ENCODE measurements at regions not wholly inside any gene's neighbourhood (a gene's known extent, or its start where the extent isn't known, plus 50 kb on each side); places are given as distances from the start of the nearest gene placed in this dataset.

DNA sequence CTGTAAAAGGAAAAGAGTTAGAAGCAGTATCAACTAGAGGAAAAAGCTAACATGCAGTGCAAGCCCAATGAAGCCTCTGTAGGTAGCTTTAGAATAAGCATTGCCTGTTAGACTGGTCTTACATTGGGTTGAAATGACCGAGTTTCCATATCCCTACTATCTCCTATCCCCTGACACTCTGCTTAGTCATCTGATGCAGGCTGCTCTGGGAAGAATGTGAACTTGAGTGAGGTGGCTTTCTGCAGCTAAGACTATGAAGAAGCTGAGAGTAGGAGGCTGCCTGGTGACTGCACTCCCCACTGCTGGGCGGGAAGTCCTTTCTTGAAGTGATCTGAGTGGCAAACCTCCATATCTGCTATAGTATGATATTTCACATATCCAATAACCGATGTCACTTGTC lies 64.7 kb downstream of the OXSM start:
- intact Hi-C loops (cut with micrococcal nuclease; ENCODE audit: unreplicated experiment), result loop anchor here (5.0 kb wide), 1 partner anchor 192 kb away; the partner anchor contains the start of gene TOP2B
- Histone ChIP-seq H3K4me1 (no peaks in the 10 kb centered on the region), H3K4me3 (ENCODE audit: low read depth, low read length) (no peak overlapping the region), H3K27me3 (replicated peaks; ENCODE audit: control insufficient read depth, insufficient read depth, low read length) (no peaks in the 10 kb centered on the region), H3K9me3 (no peaks in the 10 kb centered on the region), H3K36me3 (ENCODE audit: control insufficient read depth, insufficient read depth, low read length) (no peaks in the 10 kb centered on the region)
- ChIA-PET CTCF (interaction anchor here (1.5 kb wide), 1 partner anchor 206 kb away, joined by 5 read pairs; no protein-coding TSS in a partner anchor), POLR2A (no interaction called here)
- BruUV-seq (replicated peaks), result no TSS peak
- no peak for DNase-seq
- H3K4me3 Mint-ChIP-seq (ENCODE audit: unreplicated experiment), result no peak overlapping the region
- H3K27ac Mint-ChIP-seq (ENCODE audit: unreplicated experiment), result no peak overlapping the region
- TF ChIP-seq, protein P1, sequence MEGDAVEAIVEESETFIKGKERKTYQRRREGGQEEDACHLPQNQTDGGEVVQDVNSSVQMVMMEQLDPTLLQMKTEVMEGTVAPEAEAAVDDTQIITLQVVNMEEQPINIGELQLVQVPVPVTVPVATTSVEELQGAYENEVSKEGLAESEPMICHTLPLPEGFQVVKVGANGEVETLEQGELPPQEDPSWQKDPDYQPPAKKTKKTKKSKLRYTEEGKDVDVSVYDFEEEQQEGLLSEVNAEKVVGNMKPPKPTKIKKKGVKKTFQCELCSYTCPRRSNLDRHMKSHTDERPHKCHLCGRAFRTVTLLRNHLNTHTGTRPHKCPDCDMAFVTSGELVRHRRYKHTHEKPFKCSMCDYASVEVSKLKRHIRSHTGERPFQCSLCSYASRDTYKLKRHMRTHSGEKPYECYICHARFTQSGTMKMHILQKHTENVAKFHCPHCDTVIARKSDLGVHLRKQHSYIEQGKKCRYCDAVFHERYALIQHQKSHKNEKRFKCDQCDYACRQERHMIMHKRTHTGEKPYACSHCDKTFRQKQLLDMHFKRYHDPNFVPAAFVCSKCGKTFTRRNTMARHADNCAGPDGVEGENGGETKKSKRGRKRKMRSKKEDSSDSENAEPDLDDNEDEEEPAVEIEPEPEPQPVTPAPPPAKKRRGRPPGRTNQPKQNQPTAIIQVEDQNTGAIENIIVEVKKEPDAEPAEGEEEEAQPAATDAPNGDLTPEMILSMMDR (IDR thresholded peaks at IDR 0.05; ENCODE audit: insufficient read depth in 1 of 2, low read depth in 1 of 2, low read length in 1 of 2, severe bottlenecking in 1 of 2, unreplicated experiment in 1 of 2), result no peak
- no peaks in the 10 kb centered on the region for H3K36me3 Mint-ChIP-seq (ENCODE audit: insufficient read depth, unreplicated experiment)
- peaks cover 2% of the 10 kb centered on the region for H3K27me3 Mint-ChIP-seq (ENCODE audit: insufficient read depth, unreplicated experiment)
- peaks cover 11% of the 10 kb centered on the region for H3K9me3 Mint-ChIP-seq (ENCODE audit: unreplicated experiment)
- H3K4me1 Mint-ChIP-seq (ENCODE audit: low read depth, unreplicated experiment), result no peaks in the 10 kb centered on the region

DNA sequence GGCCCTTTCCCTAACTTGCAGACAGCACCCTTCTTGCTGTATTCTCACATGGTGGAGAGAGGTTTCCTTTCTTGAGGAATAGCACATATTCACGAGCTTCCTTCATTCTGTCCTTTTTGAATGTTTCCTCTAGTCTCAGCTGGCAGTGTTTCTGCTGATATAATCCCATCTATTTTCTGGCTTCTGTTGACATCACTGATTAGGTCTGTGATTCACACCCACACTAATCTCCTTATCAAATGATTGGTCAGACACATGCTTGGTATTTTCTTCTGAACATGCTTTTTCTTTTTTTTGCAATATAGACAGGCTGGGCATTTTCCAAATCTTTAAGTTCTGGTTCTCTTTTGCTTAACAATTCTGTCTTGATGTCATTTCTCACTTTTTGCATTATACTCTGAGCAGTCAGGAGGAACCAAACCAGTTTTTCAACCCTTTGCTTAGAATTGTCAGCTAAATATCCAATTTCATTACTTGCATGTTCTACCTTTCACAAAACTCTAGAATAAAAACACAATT lies 65.4 kb downstream of the OXSM start:
- no peak overlapping the region for H3K4me3 Mint-ChIP-seq (ENCODE audit: unreplicated experiment)
- no TSS peak for BruUV-seq (replicated peaks)
- Histone ChIP-seq H3K27me3 (replicated peaks; ENCODE audit: control insufficient read depth, insufficient read depth, low read length) (no peaks in the 10 kb centered on the region), H3K4me1 (no peaks in the 10 kb centered on the region), H3K36me3 (ENCODE audit: control insufficient read depth, insufficient read depth, low read length) (no peaks in the 10 kb centered on the region), H3K4me3 (ENCODE audit: low read depth, low read length) (no peak overlapping the region), H3K9me3 (no peaks in the 10 kb centered on the region)
- peaks cover 2% of the 10 kb centered on the region for H3K27me3 Mint-ChIP-seq (ENCODE audit: insufficient read depth, unreplicated experiment)
- DNase-seq, result no peak
- intact Hi-C loops (cut with micrococcal nuclease; ENCODE audit: unreplicated experiment), result loop anchor here (5.0 kb wide), 1 partner anchor 193 kb away; the partner anchor contains the start of gene TOP2B
- no peaks in the 10 kb centered on the region for H3K4me1 Mint-ChIP-seq (ENCODE audit: low read depth, unreplicated experiment)
- peaks cover 16% of the 10 kb centered on the region for H3K9me3 Mint-ChIP-seq (ENCODE audit: unreplicated experiment)
- H3K36me3 Mint-ChIP-seq (ENCODE audit: insufficient read depth, unreplicated experiment), result no peaks in the 10 kb centered on the region
- H3K27ac Mint-ChIP-seq (ENCODE audit: unreplicated experiment), result no peak overlapping the region
- ChIA-PET POLR2A (no interaction called here), CTCF (no interaction called here)
- TF ChIP-seq, protein P1 (IDR thresholded peaks at IDR 0.05; ENCODE audit: insufficient read depth in 1 of 2, low read depth in 1 of 2, low read length in 1 of 2, severe bottlenecking in 1 of 2, unreplicated experiment in 1 of 2), result no peak

DNA sequence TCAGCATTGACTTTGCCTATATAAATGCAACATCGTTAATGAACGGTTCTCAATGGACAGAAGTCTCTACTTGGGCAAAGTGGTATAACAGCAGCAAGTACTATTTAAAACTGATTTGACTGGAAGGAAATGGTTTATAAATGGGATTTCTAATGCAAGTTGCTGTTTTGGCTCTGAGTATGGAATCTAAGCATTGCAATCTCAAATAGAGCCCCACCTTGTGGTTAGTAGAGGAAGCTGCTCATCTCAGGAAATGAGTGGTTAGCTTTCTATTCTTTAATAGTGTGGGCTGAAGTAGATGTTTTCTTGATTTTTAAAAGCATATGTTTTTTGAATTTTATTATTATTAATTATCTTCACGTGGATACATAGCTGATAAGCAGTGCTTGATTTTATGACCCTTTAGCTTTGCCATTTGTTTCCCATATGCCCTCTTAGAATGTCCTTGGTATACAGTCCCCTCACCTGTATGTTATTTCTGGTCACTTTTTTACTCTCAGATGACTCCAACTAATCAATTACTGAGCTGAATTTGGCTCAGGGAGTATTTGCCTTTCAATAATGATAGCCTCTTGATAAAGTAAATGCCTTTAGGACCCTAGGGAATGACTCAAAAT lies 67.1 kb downstream of the OXSM start:
- Mint-ChIP-seq H3K4me1 (ENCODE audit: low read depth, unreplicated experiment) (no peaks in the 10 kb centered on the region), H3K36me3 (ENCODE audit: insufficient read depth, unreplicated experiment) (no peaks in the 10 kb centered on the region), H3K27me3 (ENCODE audit: insufficient read depth, unreplicated experiment) (peaks cover 3% of the 10 kb centered on the region), H3K9me3 (ENCODE audit: unreplicated experiment) (peaks cover 8% of the 10 kb centered on the region), H3K27ac (ENCODE audit: unreplicated experiment) (no peak overlapping the region), H3K4me3 (ENCODE audit: unreplicated experiment) (no peak overlapping the region)
- intact Hi-C loops (cut with micrococcal nuclease; ENCODE audit: unreplicated experiment), result loop anchor here (1.0 to 5.0 kb wide), 2 partner anchors 195 to 209 kb away; partner anchors contain the start of gene TOP2B
- no TSS peak for BruUV-seq (replicated peaks)
- TF ChIP-seq, protein P1 (IDR thresholded peaks at IDR 0.05; ENCODE audit: insufficient read depth in 1 of 2, low read depth in 1 of 2, low read length in 1 of 2, severe bottlenecking in 1 of 2, unreplicated experiment in 1 of 2), result peak; percentile 36 to 78
- no peaks in the 10 kb centered on the region for H3K27me3 ChIP-seq (replicated peaks; ENCODE audit: control insufficient read depth, insufficient read depth, low read length)
- no peaks in the 10 kb centered on the region for H3K36me3 ChIP-seq (ENCODE audit: control insufficient read depth, insufficient read depth, low read length)
- ChIA-PET CTCF (interaction anchor here (1.0 kb wide), 1 partner anchor 209 kb away, joined by 13 read pairs; no protein-coding TSS in a partner anchor), POLR2A (no interaction called here)
- DNase-seq, result peak in 1 of 2 experiments; percentile 31
- H3K4me3 ChIP-seq (ENCODE audit: low read depth, low read length), result no peak overlapping the region
- no peaks in the 10 kb centered on the region for H3K9me3 ChIP-seq
- H3K4me1 ChIP-seq, result no peaks in the 10 kb centered on the region

Measured in Caco-2 (cell line).